Suppressor macrophage treated with lipopolysaccharide for 1 hour (primary cell): ENCODE measurements at regions not wholly inside any gene's neighbourhood (a gene's known extent, or its start where the extent isn't known, plus 50 kb on each side); places are given as distances from the start of the nearest gene placed in this dataset.
A peak's percentile ranks its signal among the peaks of the same experiment; 100 is the strongest.

ENCODE experiments used
- DNase-seq, 3 donors: peaks; one replicate each; pipeline ENCODE4 v3.0.0-alpha.2; 2020 to 2022

DNA sequence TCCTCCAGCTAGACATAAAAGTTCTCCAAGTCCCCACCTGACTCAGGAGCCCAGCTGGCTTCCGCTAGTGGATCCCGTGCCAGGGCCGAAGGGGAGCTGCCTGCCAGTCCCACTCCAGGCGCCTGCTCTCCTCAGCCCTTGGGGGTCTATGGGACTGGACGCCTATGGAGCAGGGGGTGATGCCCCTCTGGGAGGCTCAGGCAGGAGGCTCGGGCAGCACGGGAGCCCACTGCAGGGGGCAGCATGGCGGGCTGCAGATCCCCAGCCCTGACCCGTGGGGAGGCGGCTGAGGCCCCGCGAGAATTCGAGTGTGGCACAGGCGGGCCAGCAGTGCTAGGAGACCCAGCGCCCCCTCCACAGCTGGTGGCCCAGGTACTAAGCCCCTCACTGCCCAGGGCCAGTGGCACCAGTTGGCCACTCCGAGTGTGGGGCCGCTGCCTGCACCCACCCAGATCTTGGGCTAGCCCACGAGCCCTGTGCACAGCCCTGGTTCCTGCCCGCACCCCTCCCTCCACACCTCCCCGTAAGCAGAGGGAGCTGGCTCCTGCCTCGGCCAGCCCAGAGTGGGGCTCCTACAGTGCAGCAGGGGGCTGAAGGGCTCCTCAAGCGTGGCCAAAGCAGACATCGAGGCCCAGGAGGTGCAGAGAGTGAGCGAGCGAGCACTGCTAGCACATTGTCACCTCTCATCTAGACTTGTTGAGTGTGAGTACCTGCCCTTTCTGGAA is 221.3 kb upstream of the NSMCE3 start:
- no peak for DNase-seq

DNA sequence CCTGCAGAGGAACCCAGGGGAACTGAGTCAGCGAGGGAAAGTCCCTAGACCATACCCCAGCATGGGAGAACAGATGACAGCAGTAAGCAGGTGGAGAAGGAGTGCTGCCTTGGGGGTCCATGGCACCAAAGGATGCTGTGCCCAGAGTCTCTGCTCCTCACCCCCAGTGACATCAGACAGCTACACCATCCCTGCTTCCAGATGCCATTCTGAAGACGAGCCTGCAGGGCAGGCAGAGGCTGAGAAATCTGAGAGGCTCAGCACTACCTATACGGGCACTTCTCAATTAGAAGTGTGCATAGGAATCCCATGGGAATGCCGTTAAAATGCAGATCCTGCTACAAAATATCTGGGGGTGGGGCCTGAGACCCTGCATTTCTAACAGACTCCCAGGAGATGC is 211.3 kb upstream of the NSMCE3 start:
- DNase-seq, result no peak

DNA sequence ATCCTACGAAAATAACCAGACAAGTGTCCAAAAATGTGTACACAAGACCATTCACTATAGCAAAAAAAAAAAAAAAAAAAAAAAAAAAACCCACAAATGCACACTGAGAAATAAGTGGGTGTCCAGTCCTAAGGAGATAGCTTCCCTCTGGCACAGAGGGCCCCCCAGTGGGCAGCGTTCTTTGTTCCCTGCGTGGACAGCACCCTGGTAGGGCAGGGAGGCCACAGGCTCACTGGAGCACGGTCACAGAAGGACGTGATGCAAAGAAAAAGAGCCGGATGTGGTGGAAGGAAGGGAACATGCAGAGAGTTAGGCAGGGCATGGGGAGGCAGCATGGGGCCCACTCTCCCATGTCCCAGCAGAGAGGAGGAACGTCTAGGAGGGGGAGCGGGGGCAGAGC is 210.7 kb upstream of the NSMCE3 start:
- no peak for DNase-seq

DNA sequence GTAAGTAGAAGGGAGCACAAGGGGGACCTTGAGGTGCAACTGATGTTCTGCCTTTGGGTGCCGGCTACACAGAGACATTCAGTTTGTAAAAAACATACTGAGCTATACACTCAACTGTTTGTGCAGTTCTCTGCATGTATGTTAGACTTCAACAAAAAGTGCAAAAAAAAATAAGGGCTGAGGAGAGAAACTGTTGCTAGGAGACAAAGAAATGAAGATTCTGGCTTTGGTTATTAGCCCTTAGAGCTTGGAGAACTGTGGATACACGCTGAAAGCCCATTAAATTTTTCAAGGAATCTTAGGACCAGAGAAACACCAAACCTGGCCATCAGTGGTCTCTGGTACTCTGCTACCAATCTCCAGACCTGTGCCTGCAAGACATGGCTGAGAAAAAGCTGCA is 207.6 kb upstream of the NSMCE3 start:
- DNase-seq, result no peak

DNA sequence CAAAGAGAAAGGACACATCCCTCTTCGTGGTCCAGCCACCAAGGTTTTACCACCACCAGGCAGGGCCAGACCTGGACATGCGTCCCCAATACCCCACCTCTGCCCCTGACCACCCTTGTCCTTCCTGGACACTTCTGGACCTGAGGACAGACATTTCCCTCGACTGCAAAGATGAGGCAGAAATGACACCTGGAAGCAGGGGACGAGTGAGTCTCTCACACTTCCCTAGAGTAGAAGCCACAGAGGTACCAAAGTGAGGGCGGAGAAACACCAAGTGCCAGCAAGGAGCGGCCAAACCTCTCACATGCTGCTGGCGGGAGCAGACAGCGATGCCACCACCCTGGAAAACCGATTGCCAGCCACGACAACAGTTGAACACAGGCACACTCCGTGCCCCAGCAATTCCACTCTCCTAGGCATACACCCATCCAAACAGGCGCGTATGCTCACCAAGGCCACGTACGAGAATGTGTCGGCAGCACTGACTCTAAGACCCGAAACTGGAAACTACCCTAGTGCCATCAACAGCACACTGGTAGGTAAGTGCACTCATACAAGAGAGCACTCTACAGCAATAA is 207.0 kb upstream of the NSMCE3 start:
- DNase-seq, result no peak

DNA sequence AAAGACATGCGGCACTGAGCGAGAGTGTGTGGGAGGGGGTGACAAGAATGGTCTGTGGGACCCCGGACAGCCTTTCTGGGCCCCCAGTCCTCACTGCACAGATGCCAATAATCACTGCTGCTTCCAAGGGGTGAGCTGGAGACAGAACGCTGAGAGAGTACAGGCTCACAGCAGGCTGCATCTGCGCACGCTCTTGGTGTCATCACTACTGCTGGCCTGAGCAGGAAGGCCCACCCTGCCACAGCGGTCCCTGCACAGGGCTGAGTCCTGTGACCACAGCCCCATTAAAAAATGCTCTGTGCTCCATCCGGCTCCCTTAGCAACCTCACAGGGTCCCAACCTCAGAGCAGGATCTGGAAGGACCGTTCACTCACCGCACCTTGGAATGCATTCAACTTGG is 205.5 kb upstream of the NSMCE3 start:
- DNase-seq, result no peak

DNA sequence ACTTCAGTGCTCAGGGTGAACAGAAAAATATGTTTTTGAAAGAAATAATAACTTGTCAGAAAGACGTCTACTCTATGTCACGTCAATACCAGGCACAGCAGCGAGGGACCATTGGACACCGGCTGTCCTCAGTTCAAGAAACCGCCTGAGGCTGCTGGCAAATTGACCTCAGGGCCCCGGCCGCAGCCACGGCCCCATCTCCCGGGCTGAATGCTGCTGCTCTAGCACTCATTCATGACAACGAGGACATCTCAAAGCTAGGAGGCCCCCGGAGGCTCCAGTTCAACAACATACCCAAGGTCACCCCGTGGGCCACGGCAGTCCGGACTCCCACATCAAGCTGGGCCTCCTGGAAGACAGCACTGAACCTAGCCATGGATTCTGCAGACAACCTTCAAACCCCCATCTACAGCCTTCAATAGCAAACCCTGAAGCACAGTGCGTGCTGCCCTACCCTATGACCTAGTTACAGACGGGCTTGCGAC is 204.0 kb upstream of the NSMCE3 start:
- no peak for DNase-seq

DNA sequence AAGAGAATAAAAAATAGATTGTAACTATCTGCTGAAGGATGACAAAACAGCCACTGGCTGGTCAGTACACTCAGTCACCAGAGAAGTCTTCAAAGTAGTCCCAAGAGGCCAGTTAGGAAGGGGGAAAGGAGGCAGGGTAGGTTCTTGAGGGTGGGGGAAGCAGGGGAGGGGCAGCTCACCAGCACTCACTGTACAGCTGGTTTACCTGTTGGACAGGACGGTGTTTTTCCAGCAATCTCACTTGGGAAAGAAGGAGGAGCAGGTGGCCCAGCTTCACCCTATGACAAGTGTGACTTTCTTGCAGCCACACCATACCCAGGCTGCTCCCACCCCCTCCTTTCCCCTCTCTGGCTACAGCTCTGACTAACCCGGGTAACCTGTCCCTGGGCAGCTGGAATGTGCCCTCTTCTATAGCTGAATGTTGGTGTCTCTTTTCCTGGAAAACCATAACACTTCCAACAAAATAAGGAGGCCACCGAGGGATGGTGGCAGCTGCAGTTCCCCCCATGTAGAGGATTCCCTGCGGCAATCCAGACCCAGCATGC is 203.4 kb upstream of the NSMCE3 start:
- DNase-seq, result no peak

DNA sequence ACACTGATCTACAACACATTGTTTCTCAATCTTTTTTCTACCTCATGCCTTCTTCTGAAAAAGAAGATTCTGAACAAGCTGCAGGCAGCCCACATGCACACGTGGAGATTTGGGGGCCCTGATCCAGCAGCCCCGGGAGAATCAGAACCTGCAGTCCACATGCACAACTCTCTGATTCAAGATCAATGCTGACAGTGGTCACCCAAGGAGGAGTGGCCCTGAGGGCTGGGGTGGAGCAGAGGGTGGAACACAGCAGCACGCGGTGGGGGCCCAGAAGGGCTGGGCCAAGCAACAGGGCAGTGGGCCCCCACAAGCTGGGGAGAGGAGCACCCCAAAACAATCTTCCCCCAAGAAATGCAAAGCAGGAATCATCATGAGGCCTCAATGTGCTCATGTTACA is 202.1 kb upstream of the NSMCE3 start:
- DNase-seq, result no peak

DNA sequence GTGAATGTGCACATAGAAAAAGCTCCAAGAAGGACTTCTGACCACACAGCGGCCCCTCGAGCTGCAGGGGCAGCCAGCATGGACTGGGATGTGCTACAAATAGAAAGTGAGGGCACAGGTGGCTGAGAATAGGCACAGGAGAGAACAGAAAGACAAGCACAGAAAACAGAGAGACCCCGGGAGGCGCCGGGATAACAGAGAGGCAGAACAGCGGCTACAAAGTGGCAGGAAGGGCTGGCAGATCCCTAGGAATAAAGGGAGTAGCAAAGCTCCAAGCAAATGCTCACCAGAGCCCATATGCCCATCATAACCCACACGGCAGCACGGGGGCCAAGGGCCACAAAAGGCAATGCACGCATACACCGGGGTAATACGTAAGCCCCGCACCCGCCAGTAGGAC is 201.7 kb upstream of the NSMCE3 start:
- DNase-seq, result no peak

DNA sequence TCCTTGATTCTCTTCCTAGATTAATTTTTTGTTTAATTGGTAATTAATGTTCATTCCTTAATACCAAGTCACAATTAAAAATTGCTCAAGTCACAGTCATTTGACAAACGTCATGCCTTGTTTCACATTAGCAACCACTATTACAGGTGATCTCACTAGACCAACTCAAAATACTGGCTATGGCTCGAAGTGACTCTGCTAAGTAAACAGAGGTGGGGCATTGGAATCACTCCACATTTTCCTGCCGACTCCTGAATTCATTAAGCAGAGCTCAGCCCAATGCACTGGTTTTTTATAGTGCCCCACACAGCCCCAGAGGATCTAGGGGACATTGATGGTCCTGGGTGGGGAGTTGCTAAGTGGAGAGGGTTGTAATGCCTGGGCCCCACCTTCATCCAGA is 201.2 kb upstream of the NSMCE3 start:
- no peak for DNase-seq

DNA sequence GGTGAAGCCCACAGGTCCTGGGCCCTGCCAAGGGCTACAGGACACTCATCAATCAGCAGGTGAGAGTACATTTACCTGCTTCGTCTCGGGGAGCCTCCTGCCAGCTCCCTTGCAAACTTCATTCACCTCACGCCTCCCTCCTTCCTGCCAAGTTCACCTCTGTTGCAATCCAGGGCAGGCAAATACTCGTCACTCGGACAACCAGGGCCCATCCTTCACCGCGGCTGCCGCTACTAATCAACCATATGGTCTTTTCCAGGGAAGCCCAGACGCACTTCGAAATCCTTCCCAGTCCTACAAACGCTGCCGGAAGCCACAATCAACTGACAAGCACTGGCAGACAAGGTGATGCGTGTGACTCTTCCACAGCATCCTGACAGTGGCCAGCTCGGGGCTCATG is 200.7 kb upstream of the NSMCE3 start:
- DNase-seq, result no peak

DNA sequence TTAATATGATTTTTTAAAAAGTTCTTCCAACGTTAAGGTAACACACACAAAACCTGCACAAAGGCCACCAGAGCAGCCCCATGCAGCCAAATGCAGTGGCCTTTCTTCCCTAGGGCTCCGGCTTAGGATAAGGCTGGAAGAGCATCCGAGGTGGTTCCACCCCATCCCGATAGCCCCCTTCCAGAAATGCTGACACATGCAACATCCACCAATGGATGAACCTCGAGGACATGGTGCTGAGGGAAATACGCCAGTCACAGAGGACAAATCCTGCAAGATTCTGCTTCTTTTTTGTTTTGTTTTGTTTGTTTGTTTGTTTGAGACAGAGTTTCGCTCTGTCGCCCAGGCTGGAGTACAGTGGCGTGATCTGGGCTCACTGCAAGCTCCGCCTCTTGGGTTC is 199.3 kb upstream of the NSMCE3 start:
- no peak for DNase-seq

DNA sequence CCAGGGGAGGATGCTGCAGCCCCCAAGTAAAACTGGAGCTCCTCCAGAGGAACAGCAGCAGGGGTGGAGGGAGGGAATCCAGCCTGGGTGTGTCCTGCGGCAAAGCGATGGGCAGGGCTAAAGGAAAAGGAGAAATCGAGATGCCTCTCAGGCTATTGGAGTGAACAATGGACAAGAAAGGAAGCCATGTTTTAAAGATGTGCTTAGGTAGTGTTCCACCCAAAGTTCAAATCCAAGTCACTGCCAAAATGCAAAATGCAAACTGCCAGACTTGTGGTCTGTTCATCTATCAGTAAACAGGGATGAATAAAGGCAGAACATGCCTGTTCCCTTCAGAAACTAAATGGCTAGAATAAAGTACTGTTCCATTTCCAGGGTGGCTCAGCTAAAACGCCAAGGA is 197.5 kb upstream of the NSMCE3 start:
- DNase-seq, result no peak

DNA sequence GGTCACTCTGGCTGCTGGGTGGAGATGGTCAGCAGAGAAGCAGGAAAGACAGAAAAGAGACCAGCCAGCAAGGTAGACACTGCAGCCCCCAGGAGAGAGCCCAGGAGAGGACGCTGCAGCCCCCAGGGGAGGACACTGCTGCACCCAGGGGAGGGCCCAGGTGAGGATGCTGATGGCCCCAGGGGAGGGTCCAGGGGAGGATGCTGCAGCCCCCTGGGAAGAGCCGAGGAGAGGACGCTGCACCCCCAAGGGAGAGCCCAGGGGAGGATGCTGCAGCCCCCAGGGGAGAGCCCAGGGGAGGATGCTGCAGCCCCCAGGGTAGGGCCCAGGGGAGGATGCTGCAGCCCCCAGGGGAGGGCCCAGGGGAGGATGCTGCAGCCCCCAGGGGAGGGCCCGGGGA is 196.7 kb upstream of the NSMCE3 start:
- DNase-seq, result no peak

DNA sequence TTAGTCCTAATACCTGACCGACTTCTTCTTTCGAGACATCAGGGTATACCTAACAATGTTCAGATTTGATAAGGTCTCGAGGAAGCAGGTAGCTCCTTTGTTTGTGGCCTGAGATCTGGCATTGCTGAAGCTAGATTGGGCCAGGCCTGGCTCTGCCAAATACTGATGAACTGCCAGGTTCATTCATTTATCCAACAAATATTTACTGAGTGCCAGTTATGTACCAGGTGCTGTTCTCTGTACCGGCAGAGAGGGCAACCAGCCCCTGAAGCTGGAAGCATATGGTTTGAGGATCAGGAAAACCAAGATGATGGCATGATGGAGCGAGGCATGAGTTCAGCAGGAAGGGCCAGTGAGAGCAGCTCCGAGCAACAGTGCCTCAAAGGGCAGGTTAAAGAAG is 196.2 kb upstream of the NSMCE3 start:
- no peak for DNase-seq

DNA sequence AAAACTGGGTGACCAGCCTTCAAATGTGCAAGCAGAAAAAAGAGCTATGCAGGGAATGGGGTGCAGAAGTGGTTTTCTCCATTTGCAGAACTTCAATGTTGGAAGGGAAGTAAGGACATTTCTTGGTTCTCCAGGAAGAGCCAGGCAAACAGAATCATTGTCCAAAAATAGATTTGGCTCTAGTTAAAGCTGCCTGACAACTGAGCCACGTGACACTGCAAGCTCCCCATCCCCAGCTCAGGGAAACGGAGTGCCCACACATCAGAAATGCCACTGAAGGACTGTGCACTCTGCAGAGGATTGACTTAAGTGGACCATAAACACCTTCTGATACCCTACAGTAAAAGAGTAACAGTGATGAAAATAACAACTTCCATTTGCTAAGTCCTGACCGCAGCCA is 195.6 kb upstream of the NSMCE3 start:
- DNase-seq, result peak in 1 of 3 donors; percentile 1

DNA sequence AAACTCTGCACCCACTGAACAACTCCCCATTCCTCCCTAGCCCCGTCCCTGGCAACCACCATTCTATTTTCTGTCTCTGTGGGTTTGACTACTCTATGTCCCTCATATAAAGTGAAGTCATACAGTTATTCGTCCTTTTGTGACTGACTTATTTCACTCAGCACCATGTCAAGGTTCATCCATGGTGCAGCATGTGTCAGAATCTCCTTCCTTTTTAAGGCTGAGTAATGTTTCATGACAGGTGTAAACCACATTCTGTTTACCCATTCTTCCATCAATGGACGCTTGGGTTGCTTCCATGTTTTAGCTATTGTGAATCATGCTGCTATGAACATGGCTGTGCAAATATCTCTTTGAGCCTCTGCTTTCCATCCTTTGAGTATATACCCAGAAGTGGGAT is 192.3 kb upstream of the NSMCE3 start:
- no peak for DNase-seq

DNA sequence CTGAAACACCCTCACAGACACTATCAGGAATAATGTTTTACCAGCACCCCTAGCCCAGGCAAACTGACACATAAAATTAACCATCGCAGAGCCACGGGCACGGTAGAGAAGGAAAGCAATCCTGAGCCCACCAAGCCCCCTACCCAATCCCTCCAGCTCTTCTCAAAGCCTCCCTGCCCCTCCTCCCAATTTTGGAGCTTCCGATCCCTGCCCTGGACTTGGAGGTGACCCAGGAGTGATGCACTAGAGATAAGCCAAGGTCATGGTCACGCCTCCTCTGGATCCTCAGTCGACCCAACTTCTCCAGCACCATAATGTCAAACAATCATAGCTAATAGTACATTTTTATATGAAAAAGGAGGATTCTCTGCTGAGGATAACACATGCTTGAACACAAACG is 188.7 kb upstream of the NSMCE3 start:
- DNase-seq, result no peak

DNA sequence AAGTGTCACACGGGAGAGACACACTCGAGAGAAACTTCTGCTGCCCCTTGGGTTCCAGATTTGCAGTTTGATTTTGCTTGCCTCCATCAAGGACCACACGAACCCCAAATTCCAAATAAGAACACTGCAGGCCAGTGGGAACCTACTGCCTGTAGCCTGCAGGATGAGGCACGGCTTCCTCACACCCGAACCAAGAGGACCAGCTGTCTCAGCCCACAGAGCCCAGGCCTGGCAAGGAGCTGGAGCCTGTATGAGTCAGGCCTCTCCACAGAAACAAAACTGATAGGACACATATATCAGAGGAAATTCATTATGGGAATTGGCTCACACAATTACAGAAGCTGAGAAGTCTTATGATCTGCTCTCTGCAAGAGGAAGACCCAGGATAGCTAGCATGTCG is 188.1 kb upstream of the NSMCE3 start:
- no peak for DNase-seq

DNA sequence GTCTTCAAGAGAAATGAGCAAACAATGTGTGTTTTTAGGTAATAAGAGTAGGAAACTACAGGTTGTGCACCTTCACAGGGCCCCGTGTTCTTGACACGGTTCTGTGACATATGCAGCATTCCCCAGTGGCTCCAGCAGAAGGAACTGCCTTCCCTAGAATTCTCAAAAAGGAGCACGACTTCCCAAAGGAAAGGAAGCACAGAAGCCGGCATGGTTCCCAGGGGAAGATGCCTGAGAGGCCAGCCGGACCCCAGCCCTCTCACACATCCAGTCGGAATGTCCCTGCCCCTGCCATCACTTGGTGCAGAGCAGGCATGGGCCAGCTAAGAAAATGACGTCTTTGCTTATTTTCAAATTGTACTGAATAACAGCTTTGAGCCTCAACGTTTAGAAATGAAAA is 187.3 kb upstream of the NSMCE3 start:
- DNase-seq, result no peak

DNA sequence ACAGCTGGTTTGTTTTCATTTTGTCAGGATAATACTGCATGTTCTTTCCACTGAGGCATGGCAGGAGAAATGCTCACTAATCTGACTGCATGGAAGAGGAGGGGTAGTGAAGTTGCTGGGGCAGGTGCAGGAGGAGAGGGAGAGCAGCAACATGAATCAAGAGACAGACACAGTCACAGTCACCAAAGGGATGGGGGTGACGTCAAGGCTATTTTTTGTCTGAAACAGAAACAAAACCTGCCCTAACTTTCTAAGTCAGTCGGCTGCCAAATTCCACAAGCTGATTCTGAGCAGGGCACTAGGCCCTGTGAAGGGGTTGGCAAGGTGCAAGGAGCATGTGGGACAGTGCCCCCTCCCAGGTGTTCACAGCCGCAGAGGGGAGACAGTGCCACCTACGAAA is 186.6 kb upstream of the NSMCE3 start:
- DNase-seq, result no peak

DNA sequence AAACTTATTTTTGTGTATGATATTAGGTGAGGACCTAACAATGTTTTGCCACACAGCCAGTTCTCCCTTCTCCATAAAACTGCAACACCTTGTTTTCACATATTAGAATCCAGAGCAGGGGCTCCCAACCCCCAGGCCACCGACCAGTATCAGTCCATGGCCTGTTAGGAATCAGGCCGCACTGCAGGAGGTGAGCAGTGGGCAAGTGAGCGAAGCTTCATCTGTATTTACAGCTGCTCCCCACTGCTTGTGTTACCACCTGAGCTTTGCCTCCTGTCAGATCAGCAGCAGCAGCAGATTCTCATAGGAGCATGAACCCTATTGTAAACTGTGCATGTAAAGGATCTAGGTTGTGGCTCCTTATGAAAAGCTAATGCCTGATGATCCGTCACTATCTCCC is 185.9 kb upstream of the NSMCE3 start:
- DNase-seq, result no peak

DNA sequence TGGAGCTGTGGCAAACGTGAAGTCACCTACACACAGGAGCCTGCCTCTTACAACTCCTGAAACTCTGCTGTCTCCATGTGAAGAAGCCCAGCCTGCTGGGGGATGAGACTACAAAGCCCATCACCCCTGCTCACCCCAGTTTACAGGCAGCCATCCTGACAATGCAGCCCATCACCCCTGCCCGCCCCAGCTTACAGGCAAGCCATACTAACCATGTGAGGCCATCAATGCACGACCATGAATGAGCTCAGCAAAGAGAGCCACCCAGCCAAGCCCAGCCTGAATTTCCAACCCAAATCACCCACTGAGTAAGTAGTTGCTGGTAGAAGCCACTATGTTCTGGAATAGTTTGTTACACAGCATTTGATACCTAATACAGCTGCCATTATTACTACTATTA is 185.4 kb upstream of the NSMCE3 start:
- no peak for DNase-seq

DNA sequence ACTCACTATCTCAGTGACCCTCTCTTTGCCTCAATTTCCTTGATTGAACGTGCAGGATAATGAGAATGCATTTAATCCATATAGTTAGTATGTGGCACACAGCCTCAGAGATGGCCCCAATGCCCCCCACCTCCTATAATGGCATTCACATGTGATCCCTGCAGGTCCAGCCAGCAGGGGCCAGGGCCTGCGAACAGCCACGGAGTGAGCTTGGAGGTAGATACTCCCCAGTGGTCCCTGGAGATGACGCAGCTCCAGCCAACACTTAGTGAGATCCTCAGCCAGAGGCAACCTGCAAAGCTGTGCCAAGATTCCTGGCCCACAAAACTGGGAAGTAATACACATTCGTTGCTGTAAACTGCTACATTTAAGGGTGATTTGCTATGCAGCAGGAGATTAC is 184.9 kb upstream of the NSMCE3 start:
- no peak for DNase-seq
